HUES64 (cell line): ENCODE measurements at regions not wholly inside any gene's neighbourhood (a gene's known extent, or its start where the extent isn't known, plus 50 kb on each side); places are given as distances from the start of the nearest gene placed in this dataset.
"Not testable (repeated sequence)": the region's sequence is repeated elsewhere in the genome, so short reads cannot be mapped to it uniquely, and the experiment has no call there.

Source experiments
- H3K27ac ChIP-seq: 2 replicates; pipeline ENCODE4 v1.7.0; 2013; ENCODE audit warnings: low read depth, low read length, inconsistent platforms
- H3K27me3 ChIP-seq: 2 replicates; pipeline ENCODE4 v1.6.1; 2013; ENCODE audit warnings: mild to moderate bottlenecking, low read length; ENCODE audit not compliant: insufficient read depth
- H3K36me3 ChIP-seq: 2 replicates; pipeline ENCODE4 v1.6.1; 2013; ENCODE audit warnings: mild to moderate bottlenecking, low read length; ENCODE audit not compliant: insufficient read depth
- H3K4me1 ChIP-seq: 2 replicates; pipeline ENCODE4 v1.6.1; 2013; ENCODE audit warnings: mild to moderate bottlenecking, low read length, moderate library complexity; ENCODE audit not compliant: insufficient read depth
- H3K4me3 ChIP-seq: 2 replicates; pipeline ENCODE4 v1.5.1; 2013; ENCODE audit warnings: mild to moderate bottlenecking, low read length, moderate library complexity
- H3K9ac ChIP-seq: 2 replicates; pipeline ENCODE4 v1.6.1; 2013; ENCODE audit warnings: mild to moderate bottlenecking, low read depth, low read length
- H3K9me3 ChIP-seq: 2 replicates; pipeline ENCODE4 v1.6.1; 2013; ENCODE audit warnings: low read depth, low read length; ENCODE audit not compliant: insufficient read depth
- WGBS: fragments of 150-250, 120-280 bp; methylation state at CpG from one replicate; pipeline ENCODE4 v1.1.7; 2013; ENCODE audit warnings: missing lambda C conversion rate; 5-methylcytosine and 5-hydroxymethylcytosine counted together

DNA sequence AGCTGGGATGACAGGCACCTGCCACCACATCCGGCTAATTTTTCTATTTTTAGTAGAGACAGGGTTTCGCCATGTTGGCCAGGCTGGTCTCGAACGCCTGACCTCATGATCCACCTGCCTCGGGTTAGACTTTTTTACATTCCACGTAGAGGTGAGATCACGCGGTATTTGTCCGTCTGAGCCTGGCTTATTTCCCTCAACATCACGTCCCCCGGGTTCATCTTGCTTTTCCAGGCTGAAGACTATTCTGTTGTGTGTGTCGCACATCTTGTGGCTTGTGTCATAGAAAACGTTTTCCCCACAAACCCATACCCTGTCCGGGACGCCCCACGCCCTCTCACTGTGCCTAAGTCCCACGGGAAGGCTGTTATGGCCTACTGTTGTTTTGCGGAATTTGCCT lies 185.3 kb downstream of the CRLF2 start:
- Histone ChIP-seq H3K9me3 (no peaks in the 10 kb centered on the region), H3K9ac (no peak overlapping the region), H3K4me1 (no peaks in the 10 kb centered on the region), H3K4me3 (no peak overlapping the region), H3K27ac (no peak overlapping the region), H3K36me3 (no peaks in the 10 kb centered on the region), H3K27me3 (no peaks in the 10 kb centered on the region)
- WGBS, result 91% methylated on average over 18 of the region's 18 CpGs

DNA sequence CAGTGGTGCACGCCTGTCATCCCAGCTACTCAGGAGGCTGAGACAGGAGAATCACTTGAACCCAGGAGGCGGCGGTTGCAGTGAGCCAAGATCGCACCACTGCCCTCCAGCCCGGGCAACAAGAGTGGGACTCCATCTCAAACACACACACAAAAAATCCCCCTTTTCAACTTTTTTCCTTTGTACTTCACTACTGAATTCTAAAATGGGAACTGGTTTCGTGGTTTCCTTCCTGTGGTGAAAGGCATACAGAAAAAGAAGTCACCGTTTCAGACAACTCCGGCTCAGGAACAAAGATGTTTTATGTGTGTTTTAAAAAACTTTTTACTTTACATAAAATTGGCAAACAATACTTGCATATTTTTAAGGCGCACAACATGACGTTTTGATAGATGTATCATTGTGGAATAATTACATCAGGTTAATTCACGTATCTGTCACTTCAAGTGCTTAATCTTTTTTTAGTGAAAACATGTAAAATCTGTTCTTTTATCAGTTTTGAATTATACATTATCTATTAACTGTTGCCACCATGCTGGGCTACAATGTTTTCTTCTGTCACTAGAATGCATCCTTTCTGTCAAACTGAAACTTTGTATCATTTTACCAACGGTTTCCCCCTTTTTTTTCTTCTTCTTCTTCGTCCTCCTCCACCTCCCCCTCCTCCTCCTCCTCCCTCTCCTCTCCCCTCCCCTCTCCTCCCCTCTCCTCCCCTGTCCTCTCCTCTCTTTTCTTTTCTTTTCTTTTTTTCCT lies 186.0 kb downstream of the CRLF2 start:
- WGBS, result 75% methylated on average over 13 of the region's 13 CpGs
- H3K9ac ChIP-seq, result no peak overlapping the region
- no peaks in the 10 kb centered on the region for H3K4me1 ChIP-seq
- H3K36me3 ChIP-seq, result no peaks in the 10 kb centered on the region
- no peak overlapping the region for H3K27ac ChIP-seq
- H3K27me3 ChIP-seq, result no peaks in the 10 kb centered on the region
- peaks cover 3% of the 10 kb centered on the region for H3K9me3 ChIP-seq
- no peak overlapping the region for H3K4me3 ChIP-seq

DNA sequence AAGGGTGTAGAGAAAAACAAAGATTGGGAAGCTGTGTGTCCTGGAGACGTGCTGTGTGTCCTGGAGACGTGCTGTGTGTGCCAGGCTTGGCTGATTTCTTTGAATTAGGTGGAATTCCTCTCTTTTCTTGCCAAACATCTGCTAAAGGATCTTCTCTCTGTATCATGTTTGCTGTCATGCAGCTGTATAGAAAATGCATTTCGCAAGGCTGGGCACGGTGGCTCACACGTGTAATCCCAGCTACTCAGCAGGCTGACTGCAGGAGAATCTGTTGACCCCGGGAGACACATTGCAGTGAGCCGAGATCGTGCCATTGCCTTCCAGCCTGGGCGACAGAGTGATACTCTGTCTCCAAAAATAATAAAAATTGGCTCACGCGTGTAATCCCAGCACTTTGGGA lies 187.0 kb downstream of the CRLF2 start:
- peaks cover 11% of the 10 kb centered on the region for H3K9me3 ChIP-seq
- H3K36me3 ChIP-seq, result no peaks in the 10 kb centered on the region
- no peak overlapping the region for H3K9ac ChIP-seq
- WGBS, result 84% methylated on average over 11 of the region's 11 CpGs
- no peak overlapping the region for H3K27ac ChIP-seq
- H3K4me3 ChIP-seq, result no peak overlapping the region
- no peaks in the 10 kb centered on the region for H3K27me3 ChIP-seq
- no peaks in the 10 kb centered on the region for H3K4me1 ChIP-seq

DNA sequence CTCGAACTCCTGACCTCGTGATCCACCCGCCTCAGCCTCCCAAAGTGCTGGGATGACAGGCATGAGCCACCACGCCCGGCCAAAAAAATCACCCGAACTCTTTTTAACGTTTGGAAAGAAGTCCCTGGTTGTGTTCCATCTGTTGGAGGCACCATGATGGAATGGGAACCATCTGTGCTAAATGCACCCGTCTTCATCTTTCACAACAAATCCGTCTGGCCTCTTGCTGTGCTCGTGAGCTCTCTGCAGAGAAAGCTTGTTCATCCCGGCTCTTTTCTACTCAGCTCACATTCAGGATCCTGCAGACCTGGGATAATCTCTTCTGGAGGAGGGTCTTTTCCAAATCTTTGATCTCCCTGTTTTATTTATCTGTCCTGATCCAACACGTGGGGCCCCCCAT lies 188.8 kb downstream of the CRLF2 start:
- Histone ChIP-seq H3K27me3 (no peaks in the 10 kb centered on the region), H3K4me3 (no peak overlapping the region), H3K9me3 (peaks cover 11% of the 10 kb centered on the region), H3K36me3 (no peaks in the 10 kb centered on the region), H3K27ac (no peak overlapping the region), H3K4me1 (no peaks in the 10 kb centered on the region), H3K9ac (no peak overlapping the region)
- WGBS, result 81% methylated on average over 12 of the region's 12 CpGs

DNA sequence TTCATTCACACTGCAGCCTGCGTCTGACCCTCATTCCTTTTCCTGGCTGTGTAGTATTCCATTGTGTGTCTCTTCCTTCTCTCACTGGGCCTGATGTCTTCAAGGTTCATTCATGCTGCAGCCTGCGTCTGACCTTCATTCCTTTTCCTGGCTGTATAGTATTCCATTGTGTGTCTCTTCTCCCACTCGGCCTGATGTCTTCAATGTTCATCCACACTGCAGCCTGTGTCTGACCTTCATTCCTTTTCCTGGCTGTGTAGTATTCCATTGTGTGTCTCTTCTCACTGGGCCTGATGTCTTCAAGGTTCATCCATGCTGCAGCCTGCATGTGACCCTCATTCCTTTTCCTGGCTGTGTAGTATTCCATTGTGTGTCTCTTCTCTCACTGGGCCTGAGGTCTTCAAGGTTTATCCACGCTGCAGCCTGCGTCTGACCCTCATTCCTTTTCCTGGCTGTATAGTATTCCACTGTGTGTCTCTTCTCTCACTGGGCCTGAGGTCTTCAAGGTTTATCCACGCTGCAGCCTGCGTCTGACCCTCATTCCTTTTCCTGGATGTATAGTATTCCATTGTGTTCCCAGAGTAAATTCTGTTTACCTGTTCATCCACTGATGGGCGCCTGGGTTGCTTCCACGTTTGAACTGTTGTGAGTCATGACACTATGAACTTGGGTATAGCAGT lies 191.0 kb downstream of the CRLF2 start:
- H3K9ac ChIP-seq, H3K4me1 ChIP-seq, H3K27ac ChIP-seq, H3K27me3 ChIP-seq, H3K36me3 ChIP-seq, H3K4me3 ChIP-seq: not testable (repeated sequence)
- H3K9me3 ChIP-seq, result peaks cover 11% of the 10 kb centered on the region
- WGBS, result 96% methylated on average over 9 of the region's 9 CpGs

DNA sequence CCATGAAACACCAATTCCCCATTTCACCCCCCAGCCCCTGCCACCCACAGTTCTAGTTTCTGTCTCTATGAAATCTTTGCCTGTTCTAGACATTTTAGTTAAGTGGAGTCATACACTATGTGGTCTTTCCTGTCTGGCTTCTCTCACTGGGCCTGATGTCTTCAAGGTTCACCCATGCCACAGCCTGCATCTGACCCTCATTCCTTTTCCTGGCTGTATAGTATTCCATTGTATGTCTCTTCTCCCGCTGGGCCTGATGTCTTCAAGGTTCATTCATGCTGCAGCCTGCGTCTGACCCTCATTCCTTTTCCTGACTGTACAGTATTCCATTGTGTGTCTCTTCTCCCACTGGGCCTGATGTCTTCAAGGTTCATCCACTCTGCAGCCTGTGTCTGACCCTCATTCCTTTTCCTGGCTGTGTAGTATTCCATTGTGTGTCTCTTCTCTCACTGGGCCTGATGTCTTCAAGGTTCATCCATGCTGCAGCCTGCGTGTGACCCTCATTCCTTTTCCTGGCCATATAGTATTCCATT lies 191.7 kb downstream of the CRLF2 start:
- Histone ChIP-seq H3K4me3 (no peak overlapping the region), H3K9me3 (peaks cover 11% of the 10 kb centered on the region), H3K4me1 (no peaks in the 10 kb centered on the region), H3K9ac (no peak overlapping the region), H3K27me3 (no peaks in the 10 kb centered on the region), H3K27ac (no peak overlapping the region), H3K36me3 (no peaks in the 10 kb centered on the region)
- 93% methylated on average over 3 of the region's 3 CpGs for WGBS

DNA sequence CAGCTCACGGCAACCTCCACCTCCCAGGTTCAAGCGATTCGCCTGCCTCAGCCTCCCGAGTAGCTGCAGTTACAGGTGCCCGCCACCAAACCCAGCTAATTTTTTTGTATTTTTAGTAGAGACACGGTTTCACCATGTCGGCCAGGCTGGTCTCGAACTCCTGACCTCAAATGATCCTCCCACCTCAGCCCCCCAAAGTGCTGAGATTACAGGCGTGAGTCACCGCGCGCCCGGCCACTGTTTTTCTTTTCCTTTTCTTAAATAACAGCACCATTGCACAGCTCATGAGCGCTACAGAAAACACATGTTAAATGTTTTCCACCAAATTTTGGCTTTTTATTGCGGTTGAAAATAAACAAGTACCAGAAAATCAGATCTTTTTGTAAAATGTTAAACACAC lies 195.5 kb downstream of the CRLF2 start:
- not testable (repeated sequence) for H3K27ac ChIP-seq, H3K9ac ChIP-seq, H3K36me3 ChIP-seq, H3K27me3 ChIP-seq, H3K4me1 ChIP-seq, H3K4me3 ChIP-seq
- 94% methylated on average over 15 of the region's 15 CpGs for WGBS
- H3K9me3 ChIP-seq, result peaks cover 11% of the 10 kb centered on the region

DNA sequence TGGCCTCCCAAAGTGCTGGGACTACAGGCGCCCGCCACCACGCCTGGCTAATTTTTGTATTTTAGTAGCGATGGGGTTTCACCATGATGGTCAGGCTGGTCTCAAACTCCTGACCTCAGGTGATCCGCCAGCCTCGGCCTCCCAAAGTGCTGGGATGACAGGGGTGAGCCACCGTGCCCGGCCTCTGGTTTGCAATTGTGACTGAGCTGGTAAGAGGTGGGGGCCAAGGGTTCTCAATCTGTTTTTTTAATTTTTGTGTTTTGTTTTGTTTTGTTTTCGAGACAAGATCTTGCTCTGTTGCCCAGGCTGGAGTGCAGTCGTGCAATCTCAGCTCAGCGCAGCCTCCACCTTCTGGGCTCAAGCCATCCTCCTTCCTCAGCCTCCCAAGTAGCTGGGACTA lies 196.2 kb downstream of the CRLF2 start:
- H3K27ac ChIP-seq, H3K4me1 ChIP-seq, H3K9me3 ChIP-seq, H3K36me3 ChIP-seq, H3K9ac ChIP-seq, H3K27me3 ChIP-seq, H3K4me3 ChIP-seq: not testable (repeated sequence)
- 96% methylated on average over 11 of the region's 11 CpGs for WGBS

DNA sequence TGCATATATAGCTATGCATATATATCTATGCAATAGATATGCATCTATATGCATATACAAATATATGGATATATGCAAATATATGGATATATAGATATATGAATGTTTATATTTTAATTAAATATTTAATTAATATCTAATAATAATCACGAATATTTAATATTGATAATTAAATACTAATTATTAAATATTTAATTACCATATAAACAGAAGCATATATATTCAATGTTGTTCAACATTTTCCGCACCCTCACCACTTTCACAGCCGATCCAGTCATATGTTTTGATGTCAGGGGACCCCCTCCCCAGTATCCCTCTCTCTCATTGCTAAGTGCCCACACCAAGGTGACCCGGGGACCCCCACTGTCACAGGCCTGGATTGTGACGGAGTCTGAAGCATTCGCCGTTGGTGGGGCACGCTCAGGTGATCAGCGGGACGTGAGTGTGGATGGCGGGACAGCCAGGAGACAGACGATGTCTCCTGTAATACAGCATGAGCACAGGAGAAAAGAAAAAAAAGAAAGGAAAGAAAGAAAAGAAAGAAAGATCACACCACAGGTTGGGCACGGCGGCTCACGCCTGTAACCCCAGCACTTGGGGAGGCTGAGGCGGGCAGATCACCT lies 199.7 kb downstream of the CRLF2 start:
- Histone ChIP-seq H3K27me3 (no peaks in the 10 kb centered on the region), H3K4me1 (no peaks in the 10 kb centered on the region), H3K27ac (no peak overlapping the region), H3K9ac (no peak overlapping the region), H3K4me3 (no peak overlapping the region), H3K36me3 (no peaks in the 10 kb centered on the region), H3K9me3 (no peaks in the 10 kb centered on the region)
- WGBS, result 93% methylated on average over 15 of the region's 16 CpGs

DNA sequence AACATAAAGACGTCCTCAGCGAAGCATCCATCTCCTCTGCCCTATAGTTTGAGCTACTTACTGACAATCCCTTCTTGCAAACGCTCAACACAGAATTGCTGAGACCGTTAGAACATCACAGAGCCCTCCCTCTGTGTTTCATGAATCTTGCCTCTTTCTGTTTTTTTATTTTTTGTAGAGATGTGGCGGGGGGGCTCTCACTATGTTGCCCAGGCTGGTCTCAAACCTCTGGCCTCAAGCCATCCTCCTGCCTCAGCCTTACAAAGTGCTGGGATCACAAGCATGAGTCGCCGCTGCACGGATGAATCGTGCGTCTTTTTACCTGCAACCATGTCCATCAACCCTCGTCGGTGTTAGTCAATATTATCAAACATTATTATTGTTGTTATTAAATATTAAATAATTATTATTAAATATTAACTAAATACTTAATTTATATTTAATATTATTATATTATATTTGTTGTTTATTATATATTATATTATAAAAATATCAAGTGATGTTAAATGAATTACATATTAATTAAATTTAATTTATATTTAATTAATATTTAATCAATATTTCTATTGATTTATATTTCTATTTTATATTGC lies 200.7 kb downstream of the CRLF2 start:
- Histone ChIP-seq H3K4me3 (no peak overlapping the region), H3K27me3 (no peaks in the 10 kb centered on the region), H3K9me3 (no peaks in the 10 kb centered on the region), H3K4me1 (no peaks in the 10 kb centered on the region), H3K36me3 (no peaks in the 10 kb centered on the region), H3K9ac (no peak overlapping the region), H3K27ac (no peak overlapping the region)
- WGBS, result 93% methylated on average over 10 of the region's 12 CpGs

DNA sequence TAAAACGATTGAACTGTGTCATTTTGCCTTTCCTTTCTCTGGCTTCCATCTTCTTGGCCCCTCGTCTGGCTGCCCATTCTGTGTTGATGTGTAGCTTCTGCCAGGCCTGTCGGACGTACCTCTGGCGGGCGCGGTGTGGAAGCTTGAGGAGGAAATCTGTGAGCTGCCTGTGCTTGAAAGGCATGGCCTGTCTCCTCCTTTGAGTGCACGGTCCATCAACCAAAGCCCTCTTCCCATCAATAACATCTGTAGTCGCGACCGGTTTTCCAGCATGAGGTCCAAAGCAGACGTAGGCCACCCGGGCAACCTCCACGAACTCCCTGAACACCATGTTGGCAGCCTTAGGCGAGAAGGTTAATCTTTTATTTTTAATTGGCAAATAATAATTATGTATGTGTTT lies 202.7 kb downstream of the CRLF2 start:
- 96% methylated on average over 15 of the region's 15 CpGs for whole genome bisulfite sequencing
- Histone ChIP-seq H3K9ac (no peak overlapping the region), H3K9me3 (no peaks in the 10 kb centered on the region), H3K27me3 (no peaks in the 10 kb centered on the region), H3K4me3 (no peak overlapping the region), H3K4me1 (no peaks in the 10 kb centered on the region), H3K36me3 (no peaks in the 10 kb centered on the region), H3K27ac (no peak overlapping the region)
